Left colon (tissue), 2 donors: ENCODE measurements at regions not wholly inside any gene's neighbourhood (a gene's known extent, or its start where the extent isn't known, plus 50 kb on each side); places are given as distances from the start of the nearest gene placed in this dataset.
"Not testable (repeated sequence)": the region's sequence is repeated elsewhere in the genome, so short reads cannot be mapped to it uniquely, and the experiment has no call there.

Source experiments
- ATAC-seq: fragments of 200-7000 bp; cut with Tn5 transposase; one replicate; pipeline ENCODE4 v1.9.1; 2020; ENCODE audit warnings: mild to moderate bottlenecking, moderate library complexity
- DNase-seq, 2 donors: peaks; one replicate each; pipeline ENCODE4 v3.0.0-alpha.2; 2020
- intact Hi-C, 2 donors: fragments of 100-400 bp; cut with DNase I in 1 of 2; cut with micrococcal nuclease in 1 of 2; formaldehyde crosslinking; loops; one replicate each; pipeline versions ENCODE4 v1.11.2 to v1.14.0; 2022; cut with DNase I, micrococcal nuclease
- donor health status: DM: no; HTN: no; CAD: no.
- donor health status: DM: yes; HTN: yes; CAD: no.

GRCh38 chr4:10821826-10822225 lies 137.3 kb upstream of the CLNK start:
- no peak for DNase-seq
- intact Hi-C loops = no loop called here
- no peak for ATAC-seq

- intact Hi-C loops = no loop called here
- no peak for ATAC-seq
- no peak for DNase-seq
These were observed 132.0 kb upstream of the CLNK start for GRCh38 chr4:10816571-10816970.

GRCh38 chr4:10811991-10812390 lies 127.4 kb upstream of the CLNK start:
- DNase-seq = no peak
- intact Hi-C loops = no loop called here
- no peak for ATAC-seq

- intact Hi-C loops = no loop called here
- ATAC-seq (no peak), DNase-seq (no peak)
These were observed 125.8 kb upstream of the CLNK start for GRCh38 chr4:10810411-10810810.

- ATAC-seq = no peak
- intact Hi-C loops = no loop called here
These were observed 125.3 kb upstream of the CLNK start for GRCh38 chr4:10809905-10810304.

GRCh38 chr4:10808591-10808990 lies 124.0 kb upstream of the CLNK start:
- ATAC-seq (no peak), DNase-seq (no peak)
- intact Hi-C loops = no loop called here

More at GRCh38 chr4:10809905-10810304, 125.3 kb upstream of the CLNK start:
- no peak for DNase-seq

- intact Hi-C loops = no loop called here
- DNase-seq = no peak
- ATAC-seq = no peak
These were observed 122.5 kb upstream of the CLNK start for GRCh38 chr4:10806953-10807645.

GRCh38 chr4:10803713-10804343 lies 119.3 kb upstream of the CLNK start:
- no peak for DNase-seq
- peak; percentile 58 for ATAC-seq
- intact Hi-C loops = no loop called here

- no peak for ATAC-seq
- no peak for DNase-seq
- intact Hi-C loops = no loop called here
These were observed 102.8 kb upstream of the CLNK start for GRCh38 chr4:10787365-10787764.

GRCh38 chr4:10784621-10785020 lies 100.1 kb upstream of the CLNK start:
- DNase-seq = no peak
- intact Hi-C loops = no loop called here
- no peak for ATAC-seq

GRCh38 chr4:10783351-10783750 lies 98.8 kb upstream of the CLNK start:
- ATAC-seq (no peak), DNase-seq (no peak)
- intact Hi-C loops = no loop called here

GRCh38 chr4:10781805-10782204 lies 97.2 kb upstream of the CLNK start:
- DNase-seq = no peak
- ATAC-seq = no peak
- intact Hi-C loops = no loop called here

- DNase-seq, ATAC-seq, intact Hi-C loops: not testable (repeated sequence)
These were observed 96.2 kb upstream of the CLNK start for GRCh38 chr4:10780803-10781202.

GRCh38 chr4:10775132-10775531 lies 90.6 kb upstream of the CLNK start:
- intact Hi-C loops, DNase-seq: not testable (repeated sequence)

GRCh38 chr4:10773656-10774055 lies 89.1 kb upstream of the CLNK start:
- intact Hi-C loops = no loop called here
- no peak for ATAC-seq
- DNase-seq = no peak

More at GRCh38 chr4:10775132-10775531, 90.6 kb upstream of the CLNK start:
- ATAC-seq = not testable (repeated sequence)

GRCh38 chr4:10773010-10773409 lies 88.4 kb upstream of the CLNK start:
- DNase-seq = no peak
- intact Hi-C loops = no loop called here
- ATAC-seq = no peak

GRCh38 chr4:10765386-10765785 lies 80.8 kb upstream of the CLNK start:
- DNase-seq (no peak), ATAC-seq (no peak)
- intact Hi-C loops = no loop called here

GRCh38 chr4:10762561-10762960 lies 78.0 kb upstream of the CLNK start:
- intact Hi-C loops = no loop called here
- DNase-seq (peak in 1 of 2 donors; percentile 3), ATAC-seq (no peak)

- no peak for DNase-seq
- no peak for ATAC-seq
- intact Hi-C loops = no loop called here
These were observed 77.3 kb upstream of the CLNK start for GRCh38 chr4:10761903-10762302.

GRCh38 chr4:10760086-10760485 lies 75.5 kb upstream of the CLNK start:
- no peak for ATAC-seq
- intact Hi-C loops = no loop called here
- DNase-seq = no peak

GRCh38 chr4:10758906-10759305 lies 74.3 kb upstream of the CLNK start:
- intact Hi-C loops = no loop called here
- DNase-seq = no peak
- no peak for ATAC-seq
